Gastroesophageal sphincter (tissue), 3 donors: ENCODE measurements at regions not wholly inside any gene's neighbourhood (a gene's known extent, or its start where the extent isn't known, plus 50 kb on each side); places are given as distances from the start of the nearest gene placed in this dataset.

Source experiments
- POLR2A ChIP-seq, 2 donors: fragments of 450-650 bp; IDR thresholded peaks; one replicate each; pipeline ENCODE4 v1.6.1; 2017; ENCODE audit warnings: antibody characterized with exemption in 2 of 2, mild to moderate bottlenecking in 2 of 2, moderate library complexity in 1 of 2
- TF ChIP-seq, protein P1 (sequence below), 4 experiments: fragments of 200-600 bp in 2 of 4; fragments of 450-650 bp in 2 of 4; sonication (generic) in 1 of 4; IDR thresholded peaks; one replicate each; pipeline ENCODE4 v1.5.1; 2017 to 2019; ENCODE audit warnings: antibody characterized with exemption in 4 of 4, mild to moderate bottlenecking in 2 of 4, moderate library complexity in 2 of 4

DNA sequence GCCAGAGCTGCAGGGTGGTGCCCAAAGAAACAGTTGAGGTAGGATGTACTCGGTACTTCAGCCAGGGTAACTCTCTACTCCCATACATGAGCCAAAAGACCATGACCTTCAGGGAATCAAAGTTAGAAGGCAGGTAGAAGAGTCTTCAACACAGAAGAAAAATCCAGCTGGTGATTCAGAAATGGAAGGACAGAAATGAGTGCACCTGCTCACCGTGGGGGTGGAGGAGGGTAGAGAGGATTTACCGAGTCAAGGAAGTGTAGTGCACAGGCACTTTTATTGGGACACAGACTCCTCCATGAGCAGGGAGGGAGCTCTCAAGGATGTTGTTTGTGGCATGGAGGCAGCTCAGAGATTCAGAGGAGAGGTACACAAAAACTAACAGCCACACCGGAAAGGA lies 330.3 kb upstream of the PRDM1 start:
- no peak for TF ChIP-seq POLR2A (IDR thresholded peaks at IDR 0.05)
- TF ChIP-seq, protein P1, sequence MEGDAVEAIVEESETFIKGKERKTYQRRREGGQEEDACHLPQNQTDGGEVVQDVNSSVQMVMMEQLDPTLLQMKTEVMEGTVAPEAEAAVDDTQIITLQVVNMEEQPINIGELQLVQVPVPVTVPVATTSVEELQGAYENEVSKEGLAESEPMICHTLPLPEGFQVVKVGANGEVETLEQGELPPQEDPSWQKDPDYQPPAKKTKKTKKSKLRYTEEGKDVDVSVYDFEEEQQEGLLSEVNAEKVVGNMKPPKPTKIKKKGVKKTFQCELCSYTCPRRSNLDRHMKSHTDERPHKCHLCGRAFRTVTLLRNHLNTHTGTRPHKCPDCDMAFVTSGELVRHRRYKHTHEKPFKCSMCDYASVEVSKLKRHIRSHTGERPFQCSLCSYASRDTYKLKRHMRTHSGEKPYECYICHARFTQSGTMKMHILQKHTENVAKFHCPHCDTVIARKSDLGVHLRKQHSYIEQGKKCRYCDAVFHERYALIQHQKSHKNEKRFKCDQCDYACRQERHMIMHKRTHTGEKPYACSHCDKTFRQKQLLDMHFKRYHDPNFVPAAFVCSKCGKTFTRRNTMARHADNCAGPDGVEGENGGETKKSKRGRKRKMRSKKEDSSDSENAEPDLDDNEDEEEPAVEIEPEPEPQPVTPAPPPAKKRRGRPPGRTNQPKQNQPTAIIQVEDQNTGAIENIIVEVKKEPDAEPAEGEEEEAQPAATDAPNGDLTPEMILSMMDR (IDR thresholded peaks at IDR 0.05): no peak
